Liver (tissue), 7 donors: ENCODE measurements at regions not wholly inside any gene's neighbourhood (a gene's known extent, or its start where the extent isn't known, plus 50 kb on each side); places are given as distances from the start of the nearest gene placed in this dataset.
"Not testable (repeated sequence)": the region's sequence is repeated elsewhere in the genome, so short reads cannot be mapped to it uniquely, and the experiment has no call there.

Experiments
- DNase-seq: peaks from one replicate; pipeline ENCODE4 v3.0.0-alpha.2; 2017; ENCODE audit warnings: low spot score
- H3K27ac ChIP-seq, 2 donors: one replicate each; pipeline ENCODE4 v1.7.0; 2013; ENCODE audit warnings: inconsistent platforms in 2 of 2, low read length in 2 of 2, control low read depth in 1 of 2, low read depth in 1 of 2, mild to moderate bottlenecking in 1 of 2
- H3K27me3 ChIP-seq, 4 donors: one replicate each; pipeline versions ENCODE4 v1.6.1 to v1.7.0; 2013; ENCODE audit warnings: low read length in 3 of 4, inconsistent platforms in 1 of 4, mild to moderate bottlenecking in 1 of 4, moderate library complexity in 1 of 4; ENCODE audit not compliant: control insufficient read depth in 4 of 4, insufficient read depth in 4 of 4
- H3K36me3 ChIP-seq, 4 donors: one replicate each; pipeline versions ENCODE4 v1.6.1 to v1.7.0; 2013; ENCODE audit warnings: low read length in 3 of 4, mild to moderate bottlenecking in 3 of 4, low read depth in 1 of 4, moderate library complexity in 1 of 4; ENCODE audit not compliant: control insufficient read depth in 4 of 4, insufficient read depth in 3 of 4
- H3K4me1 ChIP-seq, 4 donors: one replicate each; pipeline versions ENCODE4 v1.6.1 to v1.7.0; 2013; ENCODE audit warnings: low read length in 3 of 4, mild to moderate bottlenecking in 3 of 4, moderate library complexity in 1 of 4; ENCODE audit not compliant: control insufficient read depth in 4 of 4, insufficient read depth in 4 of 4
- H3K4me3 ChIP-seq, 3 donors: one replicate each; pipeline versions ENCODE4 v1.6.1 to v1.7.0; 2013; ENCODE audit warnings: low read length in 3 of 3, control low read depth in 1 of 3, low read depth in 1 of 3, mild to moderate bottlenecking in 1 of 3
- H3K9ac ChIP-seq, 2 donors: one replicate each; pipeline ENCODE4 v1.7.0; 2013; ENCODE audit warnings: low read length in 2 of 2, mild to moderate bottlenecking in 2 of 2, moderate library complexity in 2 of 2, control low read depth in 1 of 2, low read depth in 1 of 2
- H3K9me3 ChIP-seq, 4 donors: one replicate each; pipeline versions ENCODE4 v1.6.1 to v1.7.0; 2013; ENCODE audit warnings: low read length in 3 of 4; ENCODE audit not compliant: control insufficient read depth in 4 of 4
- EGR1 ChIP-seq, 2 donors: IDR thresholded peaks; 2 replicates each; pipeline ENCODE4 v1.6.1; 2016 to 2018; ENCODE audit warnings: antibody characterized with exemption in 2 of 2, low read depth in 2 of 2
- FOXA1 ChIP-seq: IDR thresholded peaks from 2 replicates; pipeline ENCODE4 v1.6.1; 2016; ENCODE audit warnings: antibody characterized with exemption
- FOXA2 ChIP-seq: IDR thresholded peaks from 2 replicates; pipeline ENCODE4 v1.6.1; 2016; ENCODE audit warnings: antibody characterized with exemption
- GABPA ChIP-seq, 2 donors: IDR thresholded peaks in 1 of 2; conservative IDR thresholded peaks in 1 of 2; 2 replicates each; pipeline ENCODE4 v1.6.1; 2016; ENCODE audit warnings: antibody characterized with exemption in 2 of 2, mild to moderate bottlenecking in 1 of 2, moderate library complexity in 1 of 2
- HNF4A ChIP-seq, 2 donors: conservative IDR thresholded peaks; 2 replicates each; pipeline ENCODE4 v1.6.1; 2016; ENCODE audit warnings: antibody characterized with exemption in 2 of 2, mild to moderate bottlenecking in 2 of 2
- HNF4G ChIP-seq: IDR thresholded peaks from 2 replicates; pipeline ENCODE4 v1.6.1; 2016; ENCODE audit warnings: antibody characterized with exemption
- JUND ChIP-seq, 2 donors: IDR thresholded peaks; 2 replicates each; pipeline ENCODE4 v1.6.1; 2016; ENCODE audit warnings: antibody characterized with exemption in 2 of 2
- NR2F2 ChIP-seq: IDR thresholded peaks from 2 replicates; pipeline ENCODE4 v1.6.1; 2016; ENCODE audit warnings: antibody characterized with exemption
- RAD21 ChIP-seq, 2 donors: IDR thresholded peaks; 2 replicates each; pipeline ENCODE4 v1.6.1; 2016; ENCODE audit warnings: antibody characterized with exemption in 2 of 2, mild to moderate bottlenecking in 2 of 2
- RXRA ChIP-seq, 2 donors: IDR thresholded peaks; 2 replicates each; pipeline ENCODE4 v1.6.1; 2017 to 2018; ENCODE audit warnings: antibody characterized with exemption in 2 of 2, mild to moderate bottlenecking in 1 of 2
- SP1 ChIP-seq: IDR thresholded peaks from 2 replicates; pipeline ENCODE4 v1.6.1; 2018; ENCODE audit warnings: antibody characterized with exemption, mild to moderate bottlenecking
- TAF1 ChIP-seq: conservative IDR thresholded peaks from 2 replicates; pipeline ENCODE4 v1.6.1; 2016; ENCODE audit warnings: antibody characterized with exemption, mild to moderate bottlenecking
- YY1 ChIP-seq: IDR thresholded peaks from 2 replicates; pipeline ENCODE4 v1.6.1; 2016; ENCODE audit warnings: antibody characterized with exemption, mild to moderate bottlenecking
- WGBS: extraction: QIAGEN DNeasy Blood & Tissue Kit; methylation state at CpG from one replicate; pipeline ENCODE4 v1.1.7; 2013; 5-methylcytosine and 5-hydroxymethylcytosine counted together
- TF ChIP-seq, protein P1 (sequence below): IDR thresholded peaks from 2 replicates; pipeline ENCODE4 v1.6.1; 2016; ENCODE audit warnings: antibody characterized with exemption, mild to moderate bottlenecking
- TF ChIP-seq, protein P2 (sequence below): IDR thresholded peaks from 2 replicates; pipeline ENCODE4 v1.6.1; 2016; ENCODE audit warnings: antibody characterized with exemption
- TF ChIP-seq, protein P3 (sequence below): IDR thresholded peaks from 2 replicates; pipeline ENCODE4 v1.6.1; 2016; ENCODE audit warnings: antibody characterized with exemption
- TF ChIP-seq, protein P4 (sequence below): IDR thresholded peaks from 2 replicates; pipeline ENCODE4 v1.6.1; 2016; ENCODE audit warnings: antibody characterized with exemption
- donor health status: healthy.
- donor health status: healthy.
- donor health status: healthy.
- donor health status: healthy.

DNA sequence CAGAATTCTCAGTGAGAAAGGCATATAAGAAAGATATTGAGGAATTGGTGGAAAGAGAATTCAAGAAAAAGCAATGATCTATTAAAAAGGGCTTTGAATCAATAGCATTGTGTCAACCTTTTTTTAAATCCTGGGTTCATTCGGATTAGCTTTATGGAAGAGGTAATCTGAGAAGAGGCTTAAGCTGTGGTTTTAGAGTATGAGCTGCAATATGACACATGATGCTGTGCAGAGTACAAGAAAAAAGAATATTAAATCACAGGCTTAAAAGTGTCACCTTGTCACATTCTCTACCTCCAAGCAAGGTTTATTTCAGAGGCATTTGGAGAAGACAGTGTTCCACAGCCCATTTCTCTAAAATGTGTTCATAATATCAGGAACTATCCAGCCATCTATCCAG, 128.9 kb downstream of the RTP4 start:
- Histone ChIP-seq H3K9me3 (peaks cover 0 to 2% (median 0%) of the 10 kb centered on the region in 4 donors), H3K27me3 (peaks cover 0 to 14% (median 0%) of the 10 kb centered on the region in 4 donors), H3K9ac (no peak overlapping the region), H3K36me3 (no peaks in the 10 kb centered on the region), H3K4me3 (no peak overlapping the region), H3K4me1 (no peaks in the 10 kb centered on the region), H3K27ac (no peak overlapping the region)
- 69% methylated on average over 1 of the region's 1 CpG for WGBS
- TF ChIP-seq EGR1 (IDR thresholded peaks at IDR 0.05; ENCODE audit: low read depth in 2 of 2) (no peak), GABPA (IDR thresholded peaks at IDR 0.05 in 1 of 2, conservative IDR thresholded peaks at IDR 0.05 in 1 of 2) (no peak), SP1 (no peak), YY1 (no peak), HNF4A (conservative IDR thresholded peaks at IDR 0.05) (no peak), JUND (IDR thresholded peaks at IDR 0.05) (no peak), TAF1 (no peak)
- TF ChIP-seq, protein P1, sequence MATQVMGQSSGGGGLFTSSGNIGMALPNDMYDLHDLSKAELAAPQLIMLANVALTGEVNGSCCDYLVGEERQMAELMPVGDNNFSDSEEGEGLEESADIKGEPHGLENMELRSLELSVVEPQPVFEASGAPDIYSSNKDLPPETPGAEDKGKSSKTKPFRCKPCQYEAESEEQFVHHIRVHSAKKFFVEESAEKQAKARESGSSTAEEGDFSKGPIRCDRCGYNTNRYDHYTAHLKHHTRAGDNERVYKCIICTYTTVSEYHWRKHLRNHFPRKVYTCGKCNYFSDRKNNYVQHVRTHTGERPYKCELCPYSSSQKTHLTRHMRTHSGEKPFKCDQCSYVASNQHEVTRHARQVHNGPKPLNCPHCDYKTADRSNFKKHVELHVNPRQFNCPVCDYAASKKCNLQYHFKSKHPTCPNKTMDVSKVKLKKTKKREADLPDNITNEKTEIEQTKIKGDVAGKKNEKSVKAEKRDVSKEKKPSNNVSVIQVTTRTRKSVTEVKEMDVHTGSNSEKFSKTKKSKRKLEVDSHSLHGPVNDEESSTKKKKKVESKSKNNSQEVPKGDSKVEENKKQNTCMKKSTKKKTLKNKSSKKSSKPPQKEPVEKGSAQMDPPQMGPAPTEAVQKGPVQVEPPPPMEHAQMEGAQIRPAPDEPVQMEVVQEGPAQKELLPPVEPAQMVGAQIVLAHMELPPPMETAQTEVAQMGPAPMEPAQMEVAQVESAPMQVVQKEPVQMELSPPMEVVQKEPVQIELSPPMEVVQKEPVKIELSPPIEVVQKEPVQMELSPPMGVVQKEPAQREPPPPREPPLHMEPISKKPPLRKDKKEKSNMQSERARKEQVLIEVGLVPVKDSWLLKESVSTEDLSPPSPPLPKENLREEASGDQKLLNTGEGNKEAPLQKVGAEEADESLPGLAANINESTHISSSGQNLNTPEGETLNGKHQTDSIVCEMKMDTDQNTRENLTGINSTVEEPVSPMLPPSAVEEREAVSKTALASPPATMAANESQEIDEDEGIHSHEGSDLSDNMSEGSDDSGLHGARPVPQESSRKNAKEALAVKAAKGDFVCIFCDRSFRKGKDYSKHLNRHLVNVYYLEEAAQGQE: no peak
- TF ChIP-seq, protein P2, sequence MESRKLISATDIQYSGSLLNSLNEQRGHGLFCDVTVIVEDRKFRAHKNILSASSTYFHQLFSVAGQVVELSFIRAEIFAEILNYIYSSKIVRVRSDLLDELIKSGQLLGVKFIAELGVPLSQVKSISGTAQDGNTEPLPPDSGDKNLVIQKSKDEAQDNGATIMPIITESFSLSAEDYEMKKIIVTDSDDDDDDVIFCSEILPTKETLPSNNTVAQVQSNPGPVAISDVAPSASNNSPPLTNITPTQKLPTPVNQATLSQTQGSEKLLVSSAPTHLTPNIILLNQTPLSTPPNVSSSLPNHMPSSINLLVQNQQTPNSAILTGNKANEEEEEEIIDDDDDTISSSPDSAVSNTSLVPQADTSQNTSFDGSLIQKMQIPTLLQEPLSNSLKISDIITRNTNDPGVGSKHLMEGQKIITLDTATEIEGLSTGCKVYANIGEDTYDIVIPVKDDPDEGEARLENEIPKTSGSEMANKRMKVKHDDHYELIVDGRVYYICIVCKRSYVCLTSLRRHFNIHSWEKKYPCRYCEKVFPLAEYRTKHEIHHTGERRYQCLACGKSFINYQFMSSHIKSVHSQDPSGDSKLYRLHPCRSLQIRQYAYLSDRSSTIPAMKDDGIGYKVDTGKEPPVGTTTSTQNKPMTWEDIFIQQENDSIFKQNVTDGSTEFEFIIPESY: no peak
- no peak for DNase-seq

GRCh38 chr3:187494056-187494455, 125.9 kb downstream of the RTP4 start:
- not testable (repeated sequence) for H3K27me3 ChIP-seq, H3K27ac ChIP-seq, H3K4me1 ChIP-seq, H3K36me3 ChIP-seq, DNase-seq, H3K4me3 ChIP-seq, H3K9ac ChIP-seq, H3K9me3 ChIP-seq
- 79% methylated on average over 3 of the region's 3 CpGs for WGBS

- WGBS: 84% methylated on average over 2 of the region's 2 CpGs
- H3K4me3 ChIP-seq: no peak overlapping the region
- H3K4me1 ChIP-seq: no peaks in the 10 kb centered on the region
- no peak for DNase-seq
- peaks cover 0 to 4% (median 0%) of the 10 kb centered on the region in 4 donors for H3K27me3 ChIP-seq
- peaks cover 0 to 7% (median 1%) of the 10 kb centered on the region in 4 donors for H3K9me3 ChIP-seq
- no peak overlapping the region for H3K9ac ChIP-seq
- no peaks in the 10 kb centered on the region for H3K36me3 ChIP-seq
- H3K27ac ChIP-seq: no peak overlapping the region
- TF ChIP-seq JUND (IDR thresholded peaks at IDR 0.05) (no peak), EGR1 (IDR thresholded peaks at IDR 0.05; ENCODE audit: low read depth in 2 of 2) (no peak), FOXA2 (no peak), YY1 (no peak), NR2F2 (no peak), HNF4A (conservative IDR thresholded peaks at IDR 0.05) (no peak), GABPA (IDR thresholded peaks at IDR 0.05 in 1 of 2, conservative IDR thresholded peaks at IDR 0.05 in 1 of 2) (no peak), RXRA (IDR thresholded peaks at IDR 0.05) (no peak), TAF1 (no peak), RAD21 (IDR thresholded peaks at IDR 0.05) (no peak), HNF4G (no peak), FOXA1 (no peak)
- TF ChIP-seq, protein P3, sequence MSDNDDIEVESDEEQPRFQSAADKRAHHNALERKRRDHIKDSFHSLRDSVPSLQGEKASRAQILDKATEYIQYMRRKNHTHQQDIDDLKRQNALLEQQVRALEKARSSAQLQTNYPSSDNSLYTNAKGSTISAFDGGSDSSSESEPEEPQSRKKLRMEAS: no peak
- TF ChIP-seq, protein P1: no peak
- TF ChIP-seq, protein P4, sequence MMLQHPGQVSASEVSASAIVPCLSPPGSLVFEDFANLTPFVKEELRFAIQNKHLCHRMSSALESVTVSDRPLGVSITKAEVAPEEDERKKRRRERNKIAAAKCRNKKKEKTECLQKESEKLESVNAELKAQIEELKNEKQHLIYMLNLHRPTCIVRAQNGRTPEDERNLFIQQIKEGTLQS: no peak
Measured at GRCh38 chr3:187491371-187491770, 123.2 kb downstream of the RTP4 start.
